GM19452 (cell line): ENCODE measurements at regions not wholly inside any gene's neighbourhood (a gene's known extent, or its start where the extent isn't known, plus 50 kb on each side); places are given as distances from the start of the nearest gene placed in this dataset.
"Not testable (repeated sequence)": the region's sequence is repeated elsewhere in the genome, so short reads cannot be mapped to it uniquely, and the experiment has no call there.

Experiments
- ATAC-seq: cut with Tn5 transposase; IDR thresholded peaks from one replicate; pipeline ENCODE4 v1.9.1; 2021; ENCODE audit not compliant: unreplicated experiment

DNA sequence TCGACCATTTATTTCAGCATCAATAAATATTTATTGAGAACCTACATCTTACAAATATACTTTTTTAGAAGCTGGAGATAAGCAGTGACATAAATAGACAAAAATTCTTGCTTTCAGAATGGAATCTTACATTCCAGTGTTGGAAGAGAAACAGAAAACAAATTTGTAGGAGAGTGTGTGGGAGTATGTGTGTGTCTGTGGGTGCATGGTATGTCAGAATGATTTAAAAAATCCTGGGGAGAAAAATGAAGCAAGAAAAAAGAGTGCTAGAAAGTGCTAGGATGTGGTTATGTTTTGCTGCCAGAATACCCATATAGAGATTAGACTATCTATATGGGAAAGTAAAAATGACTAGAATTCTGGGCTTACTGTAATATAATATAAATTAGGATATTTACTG, 561.7 kb upstream of the SGO1 start:
- ATAC-seq: no peak

DNA sequence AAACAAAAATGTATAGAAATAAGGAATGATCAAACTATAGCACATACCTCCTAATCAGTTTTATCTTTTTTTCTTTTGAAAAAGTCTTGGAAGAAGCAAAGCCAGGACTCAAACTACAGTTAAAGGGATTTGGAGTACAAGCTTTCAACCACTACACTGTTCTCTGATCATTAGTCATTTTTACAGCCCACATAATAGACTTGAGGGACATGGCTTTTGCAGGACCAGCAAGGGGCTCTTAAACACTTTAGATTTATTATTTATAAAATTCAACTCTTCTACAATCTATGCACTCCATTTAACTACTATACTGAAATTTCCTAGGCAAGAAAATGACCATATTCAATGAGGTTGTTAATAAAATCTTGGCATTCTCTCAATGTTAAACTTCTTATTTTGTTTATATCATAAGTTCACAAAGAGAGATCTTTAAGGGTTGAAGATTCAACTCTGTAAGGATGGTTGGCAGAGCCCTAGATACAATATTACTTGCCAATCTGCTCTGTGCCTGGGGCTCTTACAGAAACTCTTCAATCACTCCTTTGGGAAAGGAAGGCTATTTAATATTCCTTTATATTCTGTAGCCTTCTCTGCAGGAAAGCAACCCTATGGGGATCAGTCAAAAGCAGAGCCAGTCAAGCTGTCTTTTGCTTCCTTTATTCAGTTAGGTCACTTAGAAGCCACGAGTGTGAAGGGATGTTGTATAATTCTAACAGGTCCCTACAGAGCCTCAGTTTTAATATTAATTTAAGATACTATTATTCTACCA, 557.7 kb upstream of the SGO1 start:
- no peak for ATAC-seq

DNA sequence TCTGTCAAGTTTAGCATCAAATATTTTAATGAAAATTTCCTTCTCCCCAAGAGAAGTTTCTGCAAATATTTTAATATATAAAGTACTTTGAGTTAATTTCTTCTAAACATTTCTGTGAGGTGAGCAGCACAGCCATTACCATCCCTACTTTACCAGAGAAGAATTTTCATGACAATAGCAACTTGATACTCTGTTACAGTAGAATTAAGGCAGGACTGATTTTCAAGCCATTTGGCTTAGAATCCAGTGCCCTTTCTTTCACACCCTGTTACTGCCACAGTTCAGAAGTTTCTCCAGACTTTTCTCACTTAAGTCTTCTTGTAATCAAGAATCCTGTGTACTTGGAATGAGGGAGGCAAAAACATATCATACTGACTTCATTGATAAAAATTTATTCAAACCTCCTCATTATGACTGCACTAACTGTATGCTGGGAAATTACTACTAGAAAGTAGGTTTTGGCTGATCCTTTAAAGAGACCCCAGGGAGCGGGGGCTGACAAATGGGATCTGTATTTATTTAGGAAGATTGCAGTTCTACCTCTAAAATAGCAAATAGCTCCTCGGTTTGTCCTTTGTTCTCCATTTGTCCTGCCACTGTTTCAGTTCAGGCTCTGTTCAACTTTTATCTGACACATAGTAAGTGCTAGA, 557.0 kb upstream of the SGO1 start:
- no peak for ATAC-seq

DNA sequence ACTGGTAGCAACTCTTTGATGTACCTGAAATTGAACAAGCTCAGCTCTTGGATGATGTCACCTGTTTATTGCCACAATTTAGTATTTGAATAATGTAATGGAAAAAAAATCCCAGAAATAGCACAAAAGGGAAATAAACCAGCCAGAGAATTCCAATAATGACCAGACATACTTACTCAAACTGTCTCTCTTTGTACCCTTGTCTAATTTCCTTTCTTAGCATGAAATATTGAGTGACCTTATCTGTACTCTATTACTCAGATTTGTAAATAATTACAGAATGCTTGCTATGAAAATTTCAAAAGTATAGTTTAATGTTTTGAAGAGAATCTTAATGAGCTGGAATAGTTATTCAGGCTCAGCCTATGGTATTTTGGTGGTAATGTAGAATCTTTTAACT, 555.4 kb upstream of the SGO1 start:
- no peak for ATAC-seq

DNA sequence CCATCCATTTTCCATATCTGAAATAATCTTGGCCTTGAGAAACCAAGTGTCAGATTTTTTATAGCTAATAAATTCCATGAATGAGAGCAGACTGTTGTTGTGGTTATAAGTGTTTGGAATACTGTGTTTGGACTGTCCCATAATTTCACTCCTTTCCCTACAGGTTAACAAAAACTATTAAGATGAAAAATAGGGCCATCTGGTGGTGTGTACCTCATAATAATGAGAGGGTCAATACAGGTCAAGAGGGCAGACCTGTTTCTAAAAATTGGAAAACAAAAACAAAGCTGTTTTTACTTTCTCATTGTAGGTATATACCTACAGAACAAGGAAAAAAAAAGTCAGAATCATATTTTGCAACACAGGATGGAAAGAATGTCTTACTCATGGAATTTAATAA, 553.8 kb upstream of the SGO1 start:
- ATAC-seq: no peak

DNA sequence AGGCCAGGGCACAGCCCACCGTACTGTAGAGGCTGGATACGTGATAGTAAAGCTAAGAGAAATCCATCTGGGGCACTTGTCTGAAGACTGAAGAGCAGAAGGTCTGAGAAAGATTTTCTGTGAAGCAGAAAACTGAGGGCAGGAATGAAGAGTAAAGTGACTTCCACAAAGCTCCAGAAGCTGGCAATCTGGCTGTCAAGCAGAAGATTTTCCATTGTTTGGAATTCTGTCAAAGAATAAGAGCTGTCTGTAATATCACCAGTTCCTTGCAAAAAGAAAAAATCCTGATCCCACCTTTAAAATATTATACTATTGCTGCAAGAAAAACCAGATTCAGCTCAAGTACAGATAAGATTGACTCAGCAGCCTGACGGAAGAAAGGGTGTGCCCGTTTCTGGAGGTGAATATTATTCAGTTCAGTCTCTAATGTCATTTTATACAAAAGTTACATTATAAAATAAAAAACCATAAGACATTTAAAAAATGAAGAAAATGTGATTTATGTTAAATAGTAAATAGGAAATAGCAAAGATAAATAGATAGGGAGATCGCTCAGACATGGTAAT, 550.4 kb upstream of the SGO1 start:
- no peak for ATAC-seq

DNA sequence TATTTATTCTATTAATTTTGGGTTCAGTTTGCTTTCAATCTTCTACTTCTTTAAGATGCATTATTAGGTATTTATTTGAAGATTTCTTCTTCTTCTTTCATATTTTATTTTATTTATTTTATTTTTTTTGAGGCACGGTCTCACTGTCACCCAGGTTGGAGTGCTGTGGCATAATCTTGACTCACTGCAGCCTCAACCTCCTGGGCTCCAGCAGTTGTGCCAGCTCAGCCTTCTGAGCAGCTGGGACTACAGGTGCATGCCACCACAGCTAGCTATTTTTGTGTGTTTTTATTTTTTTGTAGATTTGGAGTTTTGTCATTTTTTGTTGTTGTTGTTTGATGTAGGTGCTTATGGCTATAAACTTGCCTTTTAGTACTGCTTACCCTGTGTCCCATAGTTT, 543.2 kb upstream of the SGO1 start:
- no peak for ATAC-seq

DNA sequence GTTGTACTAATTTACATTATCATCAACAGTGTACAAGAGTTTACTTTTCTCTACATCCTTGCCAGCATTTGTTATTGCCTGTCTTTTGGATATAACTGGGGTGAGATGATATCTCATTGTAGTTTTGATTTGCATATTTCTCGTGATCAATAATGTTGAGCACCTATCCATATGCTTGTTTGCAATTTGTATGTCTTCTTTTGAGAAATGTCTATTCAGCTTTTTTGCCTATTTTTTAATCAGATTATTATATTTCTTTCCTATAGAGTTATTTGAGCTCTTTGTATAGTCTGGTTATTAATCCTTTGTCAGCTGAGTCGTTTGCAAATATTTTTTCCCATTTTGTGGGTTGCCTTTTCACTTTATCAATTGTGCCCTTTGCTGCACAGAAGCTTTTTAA, 540.8 kb upstream of the SGO1 start:
- ATAC-seq: no peak

DNA sequence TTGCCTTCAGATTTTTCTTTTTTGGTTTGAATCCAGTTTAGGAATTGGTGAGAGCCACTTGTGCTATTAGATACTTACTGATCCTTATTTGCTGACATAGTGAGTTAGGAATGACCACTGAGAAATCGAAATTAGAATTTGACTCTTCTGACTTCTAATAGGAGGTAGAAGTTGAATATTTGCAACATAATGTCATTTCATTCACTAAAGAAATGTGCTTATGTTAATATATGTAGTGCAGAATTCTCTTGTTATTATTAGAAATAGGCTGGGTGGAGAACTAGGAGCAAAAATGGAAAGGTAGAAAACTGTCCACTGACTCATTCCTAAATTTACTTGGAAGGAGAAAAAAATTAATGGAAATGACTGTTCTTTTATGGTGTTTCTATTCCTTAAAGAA, 538.2 kb upstream of the SGO1 start:
- ATAC-seq: no peak

DNA sequence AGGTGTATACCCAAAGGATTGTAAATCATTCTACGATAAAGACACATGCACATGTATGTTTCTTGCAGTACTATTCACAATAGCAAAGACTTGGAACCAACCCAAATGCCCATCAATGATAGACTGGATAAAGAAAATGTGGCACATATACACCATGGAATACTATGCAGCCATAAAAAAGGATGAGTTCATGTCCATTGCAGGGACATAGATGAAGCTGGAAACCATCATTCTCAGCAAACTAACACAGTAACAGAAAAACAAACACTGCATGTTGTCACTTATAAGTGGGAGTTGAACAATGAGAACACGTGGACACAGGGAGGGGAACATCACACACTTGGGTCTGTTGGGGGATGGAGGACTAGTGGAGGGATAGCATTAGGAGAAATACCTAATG, 530.4 kb upstream of the SGO1 start:
- ATAC-seq: not testable (repeated sequence)

DNA sequence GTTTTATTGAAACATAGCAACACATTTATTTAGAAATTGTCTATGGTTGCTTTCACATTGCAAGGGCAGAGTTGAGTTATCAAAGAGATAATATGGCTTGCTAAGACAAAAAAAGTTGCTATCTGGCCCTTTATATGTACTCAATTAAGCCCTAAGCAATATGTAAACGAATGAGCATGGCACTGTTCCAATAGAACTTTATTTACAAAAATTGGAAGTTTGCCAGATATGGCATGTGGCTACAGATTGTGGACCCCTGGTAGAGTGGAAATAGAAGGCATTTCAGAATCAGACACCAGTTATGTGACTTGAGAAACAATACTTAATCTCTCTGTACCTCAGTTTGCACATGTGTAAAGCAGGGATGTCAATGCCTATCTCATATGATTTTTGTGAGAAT, 515.6 kb upstream of the SGO1 start:
- ATAC-seq: no peak

DNA sequence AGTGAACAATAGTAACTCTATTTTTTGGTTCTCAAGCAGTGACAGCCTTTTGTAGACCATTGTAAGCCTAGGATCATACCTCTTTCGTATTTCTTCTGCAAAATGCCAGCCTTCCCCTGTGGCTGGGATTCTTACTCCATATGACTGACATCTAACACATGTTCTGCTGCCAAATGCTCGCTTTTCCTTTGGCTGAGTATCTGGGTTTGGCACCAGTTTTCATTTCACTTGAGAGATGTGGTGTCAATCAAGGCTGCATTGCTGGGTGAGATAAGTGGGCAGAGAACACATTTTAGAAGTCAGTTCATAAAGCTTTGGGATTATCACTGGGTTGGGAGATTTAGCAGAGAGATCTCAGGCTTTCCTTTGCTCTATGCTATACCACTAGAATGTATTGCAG, 514.7 kb upstream of the SGO1 start:
- ATAC-seq: no peak

DNA sequence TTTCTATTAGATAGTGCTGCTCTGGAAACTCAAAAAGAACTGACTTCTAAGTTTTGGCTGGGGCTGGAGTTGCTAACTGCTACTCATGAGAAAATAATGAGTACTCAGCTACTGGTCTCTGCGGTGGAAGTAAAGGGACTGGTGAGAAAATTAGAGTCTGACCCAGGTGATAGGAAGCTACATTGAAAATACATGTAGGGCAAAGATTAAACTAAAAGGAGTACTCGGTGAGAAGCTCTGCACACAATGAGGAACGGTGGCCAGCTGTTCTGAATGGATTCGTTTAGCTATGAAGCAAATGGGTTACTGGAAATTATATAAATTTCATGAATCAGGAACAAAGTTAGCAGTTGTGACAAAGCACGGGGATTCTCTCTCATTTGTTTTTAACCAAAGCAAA, 512.9 kb upstream of the SGO1 start:
- ATAC-seq: no peak

DNA sequence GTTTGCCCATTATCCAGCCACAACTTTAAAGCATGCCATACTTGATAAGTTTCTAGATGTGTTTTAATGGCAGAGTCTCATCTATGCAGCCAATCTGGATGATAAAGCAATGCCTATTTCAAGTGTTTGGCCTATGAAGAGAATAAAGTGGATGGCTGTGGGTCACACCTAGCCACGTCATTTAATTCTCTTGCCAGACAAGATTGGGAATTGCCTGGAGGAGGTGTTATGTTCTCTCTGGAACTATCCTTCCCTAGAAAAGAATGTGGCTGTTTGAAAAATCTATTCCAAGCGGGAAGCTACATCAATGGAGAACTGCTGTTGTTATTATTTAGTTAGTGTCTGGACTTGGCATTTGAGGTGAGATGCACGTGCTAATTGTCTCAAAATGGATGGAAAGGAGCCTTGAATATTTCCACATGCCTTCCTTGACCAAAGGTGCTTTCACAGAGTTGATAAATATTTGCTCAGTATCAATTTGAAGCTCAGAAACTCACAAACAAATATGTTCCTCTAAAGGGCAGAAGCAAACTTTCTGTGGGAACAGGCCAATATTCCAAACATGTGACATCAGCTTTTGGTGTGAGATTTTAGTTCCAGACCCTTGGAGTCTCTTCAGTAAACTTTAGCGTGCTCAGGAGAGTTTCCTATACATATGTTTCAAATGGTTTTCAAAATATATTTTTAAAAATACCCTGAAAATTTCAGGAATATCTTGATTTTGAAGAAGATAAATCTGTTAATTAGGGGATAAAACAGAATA, 510.6 kb upstream of the SGO1 start:
- ATAC-seq: no peak

DNA sequence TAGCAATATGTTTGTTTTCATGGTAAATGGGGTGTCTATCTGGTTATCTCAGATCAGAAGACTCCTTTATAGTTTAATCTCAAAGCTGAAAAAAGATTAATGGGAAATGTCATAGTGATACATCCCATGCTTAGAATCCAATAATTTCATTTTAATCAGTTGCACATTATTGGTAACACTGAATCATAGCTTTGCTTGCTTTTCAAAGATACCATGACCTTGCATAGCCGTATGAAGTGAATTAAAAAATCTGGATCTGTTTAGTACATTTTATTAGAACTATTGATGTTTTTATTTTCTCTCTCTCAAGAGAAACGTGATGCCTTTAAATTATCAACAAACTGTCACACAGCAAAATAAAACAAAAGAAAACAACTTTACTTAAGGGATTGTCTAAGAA, 506.7 kb upstream of the SGO1 start:
- ATAC-seq: no peak

DNA sequence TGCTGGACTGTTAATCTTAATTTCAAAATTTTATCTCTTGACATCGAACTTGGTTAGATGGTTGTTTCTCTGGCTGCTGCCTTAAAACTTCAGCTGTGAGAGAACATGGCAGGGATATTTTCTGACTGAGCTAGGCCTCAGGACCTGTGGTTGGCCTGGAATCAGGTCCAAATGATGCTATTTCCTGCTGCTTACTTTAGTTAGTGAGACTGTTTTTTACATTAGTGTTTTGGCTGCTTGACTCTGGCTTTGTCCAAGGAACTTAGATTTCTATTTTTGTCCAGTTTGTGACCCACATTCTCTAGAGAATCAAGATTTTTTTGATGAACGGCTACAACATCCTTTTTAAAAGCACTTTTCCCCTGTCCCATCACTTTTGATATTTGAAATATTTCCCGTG, 497.9 kb upstream of the SGO1 start:
- ATAC-seq: no peak

DNA sequence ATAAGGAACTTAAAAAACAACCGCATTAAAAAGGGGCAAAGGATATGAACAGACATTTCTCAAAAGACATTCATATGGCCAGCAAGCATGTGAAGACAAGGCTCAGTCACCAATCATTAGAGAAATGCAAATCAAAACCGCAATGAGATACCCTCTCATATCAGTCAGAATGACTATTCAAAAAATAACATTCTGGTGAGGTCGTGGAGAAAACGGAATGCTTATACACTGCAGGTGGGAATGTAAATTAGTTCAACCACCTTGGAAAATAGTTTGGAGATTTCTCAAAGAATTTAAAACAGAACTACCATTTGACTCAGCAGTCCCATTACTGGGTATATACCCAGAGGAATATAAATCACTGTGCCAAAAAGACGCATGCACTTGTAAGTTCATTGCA, 496.6 kb upstream of the SGO1 start:
- no peak for ATAC-seq

DNA sequence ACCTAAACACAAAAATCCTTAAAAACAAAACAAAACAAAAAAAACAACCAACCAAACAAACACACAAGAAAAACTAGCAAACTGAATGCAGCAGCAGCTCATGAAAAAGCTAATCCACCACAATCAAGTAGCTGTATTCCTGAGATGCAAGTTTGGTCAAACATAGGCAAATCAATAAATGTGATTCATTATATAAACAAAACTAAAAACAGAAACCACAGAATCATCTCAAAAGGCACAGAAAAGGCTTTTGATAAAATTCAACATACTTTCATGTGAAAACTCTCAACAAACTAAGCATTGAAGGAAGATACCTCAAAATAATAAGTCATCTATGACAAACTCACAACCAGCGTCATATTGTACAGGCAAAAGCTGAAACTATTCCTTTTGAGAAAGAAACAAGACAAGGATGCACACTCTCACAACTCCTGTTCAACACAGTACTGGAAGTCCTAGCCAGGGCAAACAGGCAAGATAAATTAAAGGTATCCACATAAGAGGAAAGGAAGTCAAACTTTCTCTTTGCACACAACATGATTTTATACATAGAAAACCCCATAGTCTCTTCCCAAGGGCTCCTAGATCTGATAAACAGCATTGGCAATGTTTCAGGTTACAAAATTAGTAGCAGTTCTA, 495.1 kb upstream of the SGO1 start:
- no peak for ATAC-seq

DNA sequence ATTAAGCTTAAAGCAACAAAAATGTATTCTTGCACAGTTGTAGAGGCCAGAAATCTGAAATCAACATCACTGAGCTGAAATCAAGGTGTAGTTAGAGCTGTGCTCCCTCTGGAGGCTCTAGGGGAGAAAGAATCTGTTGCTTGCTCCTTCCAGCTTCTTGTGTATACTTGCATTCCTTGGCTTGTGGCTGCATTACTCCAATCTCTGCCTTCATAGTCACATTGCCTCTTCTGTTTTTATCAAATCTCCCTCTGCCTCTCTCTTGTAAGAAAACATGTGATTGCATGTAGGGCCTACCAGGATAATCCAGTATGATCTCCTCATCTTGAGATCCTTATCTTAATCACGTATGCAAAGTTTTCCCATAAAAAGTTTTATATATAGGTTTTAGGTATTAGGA, 487.9 kb upstream of the SGO1 start:
- no peak for ATAC-seq

DNA sequence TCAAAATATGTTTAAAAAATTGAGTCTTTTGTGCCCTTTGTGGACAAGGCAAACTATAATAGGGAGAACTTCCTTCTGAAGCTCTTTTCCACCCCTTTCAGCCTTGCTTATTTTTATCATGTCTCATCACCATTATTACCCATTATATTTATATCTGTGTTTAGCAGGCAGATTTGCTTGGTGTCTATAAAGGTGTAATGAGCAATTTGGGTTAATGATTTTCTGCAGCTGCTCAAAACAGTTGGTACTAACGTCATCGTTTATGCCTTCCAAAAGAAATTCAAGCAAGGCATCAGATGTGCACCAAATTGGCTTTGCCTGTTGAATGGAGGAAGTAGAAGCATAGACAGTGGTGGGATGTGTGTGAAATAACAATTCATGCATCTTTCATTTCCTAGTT, 483.7 kb upstream of the SGO1 start:
- ATAC-seq: no peak

DNA sequence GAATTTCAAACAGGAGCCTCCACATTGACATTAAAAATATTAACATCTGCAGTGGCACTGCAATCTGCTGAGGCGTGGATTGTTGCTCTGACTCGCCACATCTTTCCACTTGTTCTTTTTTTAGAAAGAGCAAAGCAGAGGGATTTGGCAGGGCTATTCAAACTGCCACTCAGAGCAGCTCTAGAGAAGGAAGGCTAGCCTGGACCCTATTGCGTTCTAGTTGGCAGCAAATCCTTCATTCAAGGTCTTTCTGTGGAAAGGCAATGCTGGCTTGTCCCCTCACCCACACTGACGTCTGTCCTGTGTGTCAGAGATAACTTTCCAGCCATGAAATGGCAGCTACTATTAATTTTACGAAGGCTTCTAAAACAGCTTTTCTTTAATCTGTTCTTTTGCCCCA, 483.2 kb upstream of the SGO1 start:
- ATAC-seq: no peak
